ENCODE measurements at regions not wholly inside any gene's neighbourhood (a gene's known extent, or its start where the extent isn't known, plus 50 kb on each side); places are given as distances from the start of the nearest gene placed in this dataset.

DNA sequence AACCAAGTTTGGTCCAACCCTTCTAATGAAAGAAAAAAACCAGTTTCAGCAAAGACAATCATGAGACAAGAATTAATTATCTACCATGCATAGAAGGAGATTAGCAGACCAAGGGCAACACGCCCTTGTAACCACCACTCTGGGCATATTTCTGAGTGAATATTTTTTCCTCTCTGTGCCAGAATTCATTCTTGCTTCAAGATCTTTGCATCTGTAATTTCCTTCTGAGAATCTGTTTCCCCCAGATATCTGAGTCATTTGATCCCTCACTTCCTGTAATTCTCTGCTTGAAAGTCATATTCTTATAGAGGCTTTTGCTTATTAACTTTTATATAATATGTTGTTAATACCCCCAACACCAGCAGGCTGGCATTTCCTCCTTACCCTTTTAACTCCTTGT, 243.7 kb downstream of the SLC16A7 start:
- intact Hi-C loops (cut with micrococcal nuclease): no loop called here

DNA sequence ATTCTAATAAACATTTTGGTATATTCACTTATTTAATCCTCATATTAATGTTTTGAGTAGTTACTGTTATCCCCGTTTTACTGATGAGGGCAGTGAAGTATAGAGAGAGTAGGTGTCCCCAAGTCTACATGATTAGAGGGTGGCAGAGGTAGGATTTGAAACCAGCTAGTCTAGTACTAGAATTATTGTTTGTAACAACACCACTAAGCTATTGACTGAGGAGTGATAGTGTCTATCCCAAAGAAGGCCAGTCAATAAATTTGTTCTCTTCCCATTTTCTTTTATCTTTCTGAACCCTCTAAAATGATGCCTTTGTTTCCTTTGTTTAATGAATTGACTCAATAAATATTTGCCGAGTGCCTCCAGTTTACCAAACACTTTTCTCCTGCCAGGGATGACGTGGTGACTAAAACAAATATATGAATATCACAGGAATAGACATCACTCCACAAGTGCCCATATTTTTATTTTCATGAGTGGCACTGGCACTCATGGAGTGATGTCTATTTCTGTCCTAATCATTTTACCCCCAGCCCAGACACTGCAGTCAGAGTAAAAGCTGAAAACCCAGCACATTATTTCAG, 247.5 kb downstream of the SLC16A7 start:
- intact Hi-C loops (cut with micrococcal nuclease): no loop called here

DNA sequence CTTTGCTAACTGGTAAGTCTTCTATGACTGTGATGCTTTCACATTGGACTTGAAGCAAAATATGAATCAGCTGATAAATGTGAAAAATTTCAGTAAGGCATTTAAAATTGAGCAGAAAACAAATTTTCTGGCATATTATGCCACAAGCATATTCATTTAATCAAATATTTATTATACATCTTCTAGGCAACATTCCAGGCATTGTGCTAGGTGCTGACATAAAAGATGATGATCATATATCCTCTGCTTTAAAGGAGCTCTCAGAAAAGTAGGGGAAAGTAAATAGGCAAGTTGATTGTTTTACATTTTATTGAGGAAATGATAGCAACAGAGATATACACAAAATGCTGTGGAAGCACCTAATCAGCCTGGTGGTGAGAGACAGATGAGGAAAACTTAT, 248.9 kb downstream of the SLC16A7 start:
- intact Hi-C loops (cut with micrococcal nuclease): no loop called here

DNA sequence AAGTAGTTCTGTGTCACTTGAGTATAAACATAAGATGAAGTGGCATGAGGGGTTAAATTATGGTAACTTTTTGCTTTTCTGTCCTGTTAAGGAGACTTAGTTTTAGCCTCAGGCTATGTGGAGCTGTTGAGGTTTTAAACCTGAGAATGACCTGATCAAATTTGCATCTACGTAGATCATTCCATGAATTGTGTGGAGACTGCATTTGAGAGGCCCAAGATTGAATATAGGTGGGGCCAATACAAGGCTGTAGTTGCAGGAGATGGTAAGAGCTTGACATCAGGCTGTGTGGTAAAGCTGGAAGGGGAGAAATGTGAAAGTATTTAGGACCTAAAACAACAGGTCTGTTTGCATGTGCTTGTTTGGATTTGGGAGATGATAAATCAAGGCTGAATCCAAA, 249.5 kb downstream of the SLC16A7 start:
- intact Hi-C loops (cut with micrococcal nuclease): no loop called here

DNA sequence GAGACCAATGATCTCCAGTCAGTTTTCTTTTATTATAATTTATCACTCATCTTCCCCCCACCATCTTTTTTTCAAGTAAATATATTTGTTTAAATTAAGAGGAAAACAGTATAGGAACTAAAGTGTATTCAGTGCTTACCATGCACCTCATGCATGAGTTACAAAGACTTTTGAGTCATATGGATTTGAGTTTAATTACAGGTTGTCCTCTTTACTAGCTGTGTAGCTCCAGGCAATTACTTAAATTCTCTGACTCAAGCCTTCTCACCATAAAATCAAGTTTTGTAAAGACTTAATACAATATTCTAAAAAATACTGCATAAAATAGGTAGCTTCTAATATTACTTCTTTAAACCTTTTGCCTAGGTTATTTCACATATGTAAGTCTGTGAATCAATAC, 251.3 kb downstream of the SLC16A7 start:
- intact Hi-C loops (cut with micrococcal nuclease): no loop called here

DNA sequence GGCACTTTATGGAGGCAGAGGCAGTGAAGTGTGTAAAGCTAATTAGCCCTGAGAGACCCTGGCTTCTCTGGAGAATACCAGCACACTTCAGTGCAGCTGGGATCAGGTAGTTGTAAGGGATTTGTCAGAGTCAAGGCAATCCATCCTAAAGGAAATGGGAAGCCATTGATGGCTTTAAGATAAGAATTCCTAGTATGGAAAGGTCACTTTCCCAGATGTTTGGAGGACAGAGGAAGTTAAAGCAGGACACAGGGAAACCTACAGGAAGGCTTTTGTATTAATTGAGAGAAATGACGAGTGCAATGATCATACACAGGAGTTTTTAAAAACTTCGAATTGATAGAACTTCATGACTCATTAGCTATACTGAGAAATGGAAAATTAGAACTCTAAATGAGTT, 254.4 kb downstream of the SLC16A7 start:
- intact Hi-C loops (cut with micrococcal nuclease): no loop called here

DNA sequence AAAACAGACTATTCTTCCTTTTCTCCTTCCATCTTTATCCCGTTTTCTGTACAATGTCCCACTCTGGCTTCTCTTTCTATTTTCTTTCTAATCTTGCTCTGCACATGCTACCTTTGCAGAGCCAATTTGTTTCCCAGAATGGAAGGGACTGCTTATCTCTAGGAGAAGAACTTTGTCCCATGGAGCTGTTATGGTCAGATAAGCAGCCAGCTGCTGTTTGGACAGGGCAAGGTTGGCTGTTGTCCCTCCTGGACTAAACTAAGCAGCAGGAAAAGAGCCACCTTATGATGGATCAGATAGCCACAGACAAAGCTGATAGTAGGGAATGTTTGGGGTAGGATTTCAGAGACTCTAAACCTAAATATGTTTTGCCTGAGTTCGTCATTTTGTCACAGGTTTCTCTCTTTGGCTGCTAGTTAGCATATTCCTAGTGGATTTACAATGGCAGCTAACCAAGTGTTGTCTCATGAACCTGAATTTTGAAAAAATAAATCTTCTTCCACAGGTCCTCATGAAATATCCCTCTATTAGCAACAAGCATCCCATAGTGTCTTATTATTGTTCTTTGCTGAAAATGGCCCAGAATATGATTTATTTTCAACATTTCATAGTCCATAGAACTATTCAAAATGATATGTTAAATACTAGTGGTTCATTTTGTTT, 262.8 kb downstream of the SLC16A7 start:
- intact Hi-C loops (cut with micrococcal nuclease): no loop called here

DNA sequence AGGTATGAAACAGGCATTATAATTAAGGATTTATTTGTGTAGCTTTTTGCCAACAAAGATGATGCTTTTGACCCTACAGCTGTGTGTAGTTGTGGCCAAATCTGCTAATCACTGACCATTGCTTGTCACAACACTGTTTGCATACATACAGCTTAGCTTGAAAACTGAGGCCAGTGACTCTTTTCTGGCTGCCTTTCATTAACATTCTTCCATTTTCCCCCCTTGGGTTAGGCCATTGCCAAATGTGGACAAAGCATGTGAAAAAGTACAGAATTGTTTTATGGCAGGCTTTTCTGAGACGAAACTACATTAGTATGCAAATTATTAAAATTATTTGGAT, 263.3 kb downstream of the SLC16A7 start:
- intact Hi-C loops (cut with micrococcal nuclease): no loop called here

DNA sequence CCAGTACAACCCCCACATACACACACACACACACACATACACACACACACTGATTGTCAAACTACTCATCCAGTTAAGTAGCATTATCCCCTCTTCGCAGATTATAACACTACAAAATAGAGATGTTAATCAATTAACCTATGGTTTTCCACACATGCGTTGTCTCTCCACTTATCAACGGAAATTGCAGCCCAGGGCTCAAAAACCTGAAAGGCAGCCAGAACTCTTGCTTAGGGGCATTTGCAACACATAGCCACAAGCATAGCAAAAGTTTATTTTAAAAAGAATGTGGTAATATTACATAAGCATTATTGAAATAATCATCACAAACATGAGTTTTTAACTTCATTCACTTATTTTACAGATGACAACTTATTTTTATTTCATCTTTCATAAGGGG, 265.8 kb downstream of the SLC16A7 start:
- intact Hi-C loops (cut with micrococcal nuclease): loop anchor here (2.0 kb wide), 1 partner anchor 347 kb away; no protein-coding TSS in a partner anchor

DNA sequence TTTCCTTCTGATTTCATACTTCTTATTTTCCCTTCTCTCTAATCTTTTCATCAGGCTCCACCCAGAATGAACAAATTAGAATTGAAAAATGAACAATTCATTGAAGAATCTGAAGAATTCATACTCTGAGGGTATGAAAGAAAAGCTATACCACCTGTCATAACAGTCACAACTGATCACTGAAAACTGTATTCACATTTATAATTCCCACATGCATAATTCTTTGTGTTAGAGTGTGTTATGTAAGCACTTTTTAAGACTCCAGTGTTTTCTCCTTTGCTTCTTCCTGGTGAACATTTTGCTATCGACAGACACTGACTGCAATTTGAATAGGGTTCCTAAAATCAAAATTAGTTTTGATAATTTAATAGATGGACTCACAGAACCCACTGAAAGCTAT, 271.2 kb downstream of the SLC16A7 start:
- intact Hi-C loops (cut with micrococcal nuclease): no loop called here

DNA sequence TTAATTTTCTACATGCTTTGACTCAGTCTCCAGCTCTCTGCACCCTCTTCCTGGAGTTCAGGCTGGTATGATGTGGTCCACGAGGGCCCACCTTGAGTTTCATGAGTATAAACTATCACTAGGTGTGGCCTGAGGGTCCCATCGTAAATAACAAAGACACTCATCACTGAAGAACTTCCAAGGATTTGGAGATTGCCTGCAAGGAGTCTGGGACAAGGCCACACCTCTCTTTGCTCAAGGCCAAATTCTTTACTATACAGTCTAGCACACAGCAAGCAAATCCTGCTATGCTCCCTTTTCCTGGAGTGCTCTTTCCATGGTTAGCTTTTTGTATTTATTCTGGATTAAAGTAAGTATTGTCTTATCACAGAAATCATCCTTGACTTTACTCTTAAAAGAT, 271.9 kb downstream of the SLC16A7 start:
- intact Hi-C loops (cut with micrococcal nuclease): no loop called here

DNA sequence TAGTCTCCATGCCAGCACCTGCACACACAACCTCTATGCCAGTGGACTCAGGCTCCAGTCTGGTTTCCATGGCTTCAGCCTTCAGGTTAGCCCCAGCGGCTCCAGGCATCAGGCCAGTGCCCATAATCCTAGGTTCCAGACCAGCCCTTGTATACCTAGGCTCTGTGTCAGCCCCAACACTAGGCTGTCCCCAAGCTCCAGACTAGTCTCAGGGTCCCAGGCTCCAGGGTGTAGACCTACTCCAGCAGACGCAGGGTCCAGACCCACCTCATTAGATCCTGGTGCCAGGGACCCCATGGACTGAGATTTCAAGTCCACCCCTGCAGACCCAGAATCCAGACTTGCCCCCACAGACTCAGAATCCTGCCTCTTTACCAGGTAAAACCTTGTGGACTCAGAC, 275.9 kb downstream of the SLC16A7 start:
- intact Hi-C loops (cut with micrococcal nuclease): no loop called here

DNA sequence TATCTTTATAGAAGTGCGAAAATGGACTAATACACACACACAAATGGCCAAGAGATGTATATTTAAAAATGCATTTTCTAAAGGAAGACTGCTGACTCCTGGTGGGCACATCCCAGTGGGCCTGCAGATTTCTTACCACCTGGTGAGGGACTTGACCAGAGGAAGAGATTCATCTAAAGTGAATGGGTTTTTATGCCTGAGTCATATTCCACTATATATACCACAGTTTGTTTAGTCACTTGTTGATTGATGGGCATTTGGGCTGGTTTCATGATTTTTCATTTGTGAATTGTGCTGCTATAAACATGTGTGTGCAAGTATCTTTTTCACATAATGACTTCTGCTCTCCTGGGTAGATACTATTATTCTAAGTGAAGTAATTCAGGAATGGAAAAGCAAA, 277.3 kb downstream of the SLC16A7 start:
- intact Hi-C loops (cut with micrococcal nuclease): no loop called here

DNA sequence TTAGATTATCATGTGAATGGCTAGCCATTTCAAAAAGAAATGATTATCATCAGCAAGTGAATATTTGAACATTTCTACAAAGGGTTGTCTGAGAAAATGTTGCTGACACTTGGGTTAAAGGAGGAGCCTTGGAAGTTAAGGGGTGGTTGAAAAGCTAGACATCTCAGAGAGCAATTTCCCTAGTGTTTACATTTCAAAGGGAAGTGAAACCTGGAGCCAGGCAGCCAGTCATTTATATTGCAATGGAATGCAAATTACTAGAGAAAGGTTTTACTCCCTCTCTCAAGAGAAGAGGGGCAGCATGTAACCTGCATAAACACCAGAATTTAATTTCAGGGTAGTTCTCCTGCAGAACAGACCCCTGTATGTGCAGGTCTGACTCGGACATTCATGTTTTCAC, 279.0 kb downstream of the SLC16A7 start:
- intact Hi-C loops (cut with micrococcal nuclease): no loop called here

DNA sequence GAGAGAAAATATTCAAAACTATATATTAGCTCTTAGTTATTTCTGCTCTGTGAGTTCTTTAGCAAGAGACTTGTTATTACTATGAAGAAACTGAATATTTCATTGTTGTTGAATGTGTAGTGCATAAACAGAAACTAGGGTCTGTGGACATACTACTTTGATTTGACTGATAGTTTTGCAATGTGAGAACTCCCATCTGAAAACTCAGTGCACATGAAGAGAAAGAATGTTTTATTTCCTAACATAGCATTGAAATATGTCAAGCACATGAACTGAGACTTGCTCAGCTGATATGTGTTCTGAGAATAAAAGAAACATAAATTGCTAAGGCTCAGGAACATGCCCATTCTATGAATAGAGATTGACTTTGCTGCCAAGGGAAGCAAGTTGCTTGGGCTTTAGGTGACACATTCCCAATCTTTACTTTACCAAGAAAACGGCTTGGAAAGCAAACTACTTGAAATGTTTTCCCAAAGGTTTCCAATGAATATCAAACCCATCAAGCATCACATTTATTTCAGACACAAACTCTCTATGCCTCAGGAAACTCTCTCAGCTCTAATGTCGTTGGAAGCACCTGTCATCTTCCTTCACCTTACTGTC, 290.4 kb downstream of the SLC16A7 start:
- intact Hi-C loops (cut with micrococcal nuclease): no loop called here

DNA sequence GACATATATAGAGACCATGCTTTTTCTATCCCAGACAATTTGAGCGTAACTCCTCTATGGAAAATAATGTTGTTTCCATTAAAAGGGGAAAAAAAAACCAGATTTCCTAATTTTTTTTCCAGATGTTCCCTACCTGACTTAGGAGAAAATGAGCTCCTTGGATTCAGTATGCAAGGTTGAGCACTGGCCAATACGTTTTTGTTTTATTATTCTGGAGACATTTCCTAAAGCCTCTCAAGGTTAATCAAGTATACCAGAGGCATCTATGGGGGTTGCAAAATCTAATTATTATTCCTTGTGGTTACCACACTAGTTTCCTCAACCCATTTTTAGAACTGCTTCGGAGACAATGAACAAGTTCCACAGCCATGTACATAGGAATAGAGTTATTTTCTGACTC, 291.3 kb downstream of the SLC16A7 start:
- intact Hi-C loops (cut with micrococcal nuclease): no loop called here

DNA sequence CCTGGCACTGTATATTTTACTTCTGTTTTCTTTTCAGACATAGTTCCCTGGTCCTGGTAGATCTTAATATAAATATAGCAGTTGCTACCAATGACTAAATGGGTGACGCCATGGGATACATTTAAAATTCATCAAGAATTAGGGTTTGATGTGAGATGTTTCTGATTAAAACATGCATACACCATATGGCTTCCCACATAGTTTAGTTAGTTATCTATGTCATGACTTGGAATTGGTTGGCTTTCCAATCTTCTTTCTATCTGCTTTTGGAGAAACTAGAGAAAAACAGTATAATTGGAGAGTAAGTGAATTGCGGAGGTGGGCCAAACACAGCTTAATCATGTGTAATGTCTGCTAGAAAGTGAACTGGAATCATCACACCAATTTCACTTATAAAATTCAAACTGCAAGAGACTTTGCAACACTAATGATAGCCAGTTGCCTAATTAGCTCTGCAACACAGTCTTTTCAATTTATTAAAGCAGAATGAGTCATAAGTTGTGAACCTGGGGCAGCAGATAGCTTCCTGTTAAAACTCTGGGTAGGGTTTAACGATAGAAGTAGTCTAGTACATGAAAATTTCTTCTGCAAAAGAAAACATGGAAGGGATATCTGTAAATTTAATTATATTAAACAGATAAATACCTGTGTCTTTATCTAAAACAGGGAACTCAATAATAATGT, 295.2 kb downstream of the SLC16A7 start:
- intact Hi-C loops (cut with micrococcal nuclease): no loop called here

DNA sequence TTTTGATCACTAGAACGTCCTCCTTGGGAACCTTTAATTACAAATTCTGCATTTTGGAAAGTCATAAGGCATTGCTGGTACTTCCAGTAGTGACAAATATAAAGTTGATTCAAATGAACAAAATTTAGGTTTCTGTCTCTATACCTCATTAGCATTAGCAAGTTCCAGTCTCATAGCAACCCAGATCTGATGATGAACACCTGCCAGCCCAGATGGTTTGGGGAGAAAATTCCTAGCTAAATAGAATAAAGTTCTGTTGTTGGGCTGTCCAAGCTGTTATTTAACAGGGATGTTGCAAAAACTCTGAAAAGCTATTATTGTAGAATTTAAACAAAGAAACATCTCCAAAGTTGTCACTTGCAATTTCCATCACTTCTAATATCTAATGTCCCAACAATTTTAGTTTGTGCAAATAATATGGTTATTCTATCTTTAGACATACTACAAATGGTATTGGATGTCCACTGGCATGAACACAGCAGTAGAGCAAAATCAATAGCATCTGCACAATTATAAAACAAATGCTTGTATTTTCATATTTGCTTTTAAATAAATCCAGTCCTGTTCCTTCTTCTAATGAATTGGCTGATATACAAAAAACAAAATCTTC, 299.4 kb downstream of the SLC16A7 start:
- intact Hi-C loops (cut with micrococcal nuclease): no loop called here

DNA sequence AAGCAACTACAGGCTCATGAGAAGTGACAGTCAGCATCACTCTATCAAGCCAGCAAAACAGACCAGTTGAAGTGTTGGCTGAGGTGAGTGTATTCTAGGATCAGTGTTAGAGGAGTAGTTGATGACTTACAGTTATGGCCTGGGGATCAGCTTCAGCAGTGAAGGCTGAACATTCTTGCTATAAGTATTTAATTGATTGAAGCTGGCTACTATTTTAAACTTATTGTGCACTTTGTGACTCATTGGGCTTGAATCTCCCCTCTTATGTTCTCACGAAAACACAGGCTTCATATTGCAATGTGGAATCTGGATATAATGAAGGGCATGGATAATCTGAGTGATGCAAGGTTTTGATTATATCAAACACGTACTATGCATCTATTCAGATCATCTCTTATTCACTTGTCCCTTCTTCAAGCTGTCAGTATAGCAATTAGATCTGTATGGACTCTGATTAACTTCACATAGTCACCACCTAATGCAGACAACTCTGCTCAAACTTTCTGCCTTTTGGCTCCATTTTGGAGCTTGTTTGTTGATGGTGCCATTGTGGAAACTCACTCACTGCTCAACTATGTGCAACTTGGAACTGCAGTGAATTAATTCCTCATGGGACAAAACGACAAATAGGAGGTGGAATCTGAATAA, 309.2 kb downstream of the SLC16A7 start:
- intact Hi-C loops (cut with micrococcal nuclease): no loop called here

DNA sequence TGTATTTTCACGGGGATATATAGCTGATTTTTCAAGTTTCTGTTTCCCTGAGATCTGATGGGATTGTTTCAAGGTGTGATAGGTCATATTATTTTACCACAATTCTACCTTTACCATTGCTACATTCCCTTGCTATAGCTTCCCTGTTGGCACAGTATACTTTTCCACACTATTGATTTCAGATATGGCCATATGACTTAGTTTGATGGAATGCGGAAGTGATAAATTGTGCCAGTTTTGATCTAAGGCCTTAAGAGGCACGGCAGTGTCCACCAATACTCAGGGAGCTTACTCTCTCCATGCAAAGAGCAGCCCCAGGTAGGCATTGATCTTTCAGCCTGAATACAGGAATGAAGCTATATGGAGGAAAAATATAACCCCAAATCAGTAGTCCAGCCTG, 315.7 kb downstream of the SLC16A7 start:
- intact Hi-C loops (cut with micrococcal nuclease): no loop called here

DNA sequence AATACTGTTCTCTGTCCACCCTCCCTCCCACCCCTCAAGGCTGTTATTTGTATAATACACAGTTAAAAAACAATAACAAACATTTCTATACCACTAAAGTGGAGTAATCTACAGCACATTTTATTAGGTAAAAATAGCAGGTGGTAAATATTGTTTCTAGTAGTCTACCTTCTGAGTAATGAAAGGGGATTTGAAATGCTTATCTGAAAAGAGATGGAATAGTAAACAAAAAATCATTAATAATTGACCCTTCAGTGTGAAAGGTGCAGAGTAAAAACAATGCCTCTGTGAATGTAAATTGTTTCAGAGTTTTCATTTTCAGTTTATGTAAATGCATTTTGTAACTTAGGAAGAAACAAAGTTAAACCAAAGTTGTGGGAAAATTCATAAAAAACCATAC, 321.2 kb downstream of the SLC16A7 start:
- intact Hi-C loops (cut with micrococcal nuclease): no loop called here

DNA sequence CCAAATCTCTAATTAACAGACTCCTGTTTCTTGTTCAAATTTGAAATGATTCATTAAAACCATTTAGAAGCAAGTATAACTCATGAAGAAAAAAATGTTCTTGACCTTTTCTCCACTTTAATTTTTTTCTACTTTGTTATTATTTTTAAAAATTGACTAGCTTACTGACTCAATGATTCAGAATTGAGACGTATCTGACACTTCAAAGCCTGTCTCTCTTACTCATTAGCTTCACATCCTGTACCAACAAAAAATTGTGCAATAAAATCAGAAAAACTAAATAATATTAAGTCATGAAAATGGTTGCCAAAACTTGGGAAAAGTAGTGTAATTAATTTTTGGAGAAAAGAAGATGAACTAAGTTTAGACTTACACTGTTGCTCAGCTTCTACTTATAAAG, 331.2 kb downstream of the SLC16A7 start:
- intact Hi-C loops (cut with micrococcal nuclease): no loop called here

Data from T-helper 1 cell treated with Interleukin-12 subunit alpha and Interleukin-12 subunit beta and Interleukin-4 antibody, amounts not matched to agents 30 ng/mL and 1 ng/mL, for 36 hours (primary cell).